SH-SY5Y (cell line): ENCODE measurements at regions not wholly inside any gene's neighbourhood (a gene's known extent, or its start where the extent isn't known, plus 50 kb on each side); places are given as distances from the start of the nearest gene placed in this dataset.

Experiments
- GATA2 ChIP-seq: IDR thresholded peaks from 2 replicates; pipeline ENCODE4 v1.6.1; 2011; ENCODE audit warnings: mild to moderate bottlenecking, low read depth, low read length
- GATA3 ChIP-seq: IDR thresholded peaks from 2 replicates; pipeline ENCODE4 v1.6.1; 2011; ENCODE audit warnings: low read depth, mild to moderate bottlenecking, low read length, moderate library complexity

DNA sequence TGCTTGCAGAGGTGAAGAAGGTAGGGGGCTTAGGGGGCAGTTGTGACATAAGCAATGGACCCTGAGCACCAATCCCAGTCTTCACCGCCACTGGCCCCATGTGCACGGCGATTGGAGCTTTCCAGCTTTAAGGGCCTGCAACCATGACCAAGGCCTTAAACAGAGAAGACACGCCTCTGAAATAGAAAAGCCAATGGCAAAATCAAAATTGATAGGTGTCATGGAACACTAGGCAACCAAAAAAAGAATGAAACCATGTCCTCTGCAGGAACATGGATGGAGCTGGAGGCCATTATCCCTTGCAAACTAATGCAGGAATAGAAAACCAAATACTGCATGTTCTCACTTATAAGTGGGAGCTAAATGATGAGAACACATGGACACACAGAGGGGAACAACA, 146.3 kb downstream of the SCARB1 start:
- TF ChIP-seq GATA3: no peak
- TF ChIP-seq GATA2: no peak
